Bronchial epithelial cell (primary cell): ENCODE measurements at regions not wholly inside any gene's neighbourhood (a gene's known extent, or its start where the extent isn't known, plus 50 kb on each side); places are given as distances from the start of the nearest gene placed in this dataset.
"Not testable (repeated sequence)": the region's sequence is repeated elsewhere in the genome, so short reads cannot be mapped to it uniquely, and the experiment has no call there.

ENCODE experiments used
- DNase-seq: peaks from one replicate; pipeline ENCODE4 v3.0.0-alpha.2; 2010; ENCODE audit warnings: low read depth
- FAIRE-seq: peaks from 2 replicates; lab custom pipeline; 2011; peaks lifted over from hg19 to GRCh38; lab: Jason Lieb, UNC
- H3K27me3 ChIP-seq: 2 replicates; pipeline ENCODE4 v1.5.1; 2011; ENCODE audit warnings: low read length; ENCODE audit not compliant: control insufficient read depth, insufficient read depth
- H3K36me3 ChIP-seq: 2 replicates; pipeline ENCODE4 v1.5.1; 2011; ENCODE audit warnings: low read length; ENCODE audit not compliant: control insufficient read depth, insufficient read depth
- H3K4me3 ChIP-seq: 2 replicates; pipeline ENCODE4 v1.5.1; 2011; ENCODE audit warnings: mild to moderate bottlenecking, low read depth, low read length, control low read depth
- CTCF ChIP-seq: IDR thresholded peaks from 2 replicates; pipeline ENCODE4 v1.5.1; 2011; ENCODE audit warnings: mild to moderate bottlenecking, moderate library complexity, low read length, control low read depth, inconsistent platforms; ENCODE audit not compliant: insufficient read depth, severe bottlenecking

DNA sequence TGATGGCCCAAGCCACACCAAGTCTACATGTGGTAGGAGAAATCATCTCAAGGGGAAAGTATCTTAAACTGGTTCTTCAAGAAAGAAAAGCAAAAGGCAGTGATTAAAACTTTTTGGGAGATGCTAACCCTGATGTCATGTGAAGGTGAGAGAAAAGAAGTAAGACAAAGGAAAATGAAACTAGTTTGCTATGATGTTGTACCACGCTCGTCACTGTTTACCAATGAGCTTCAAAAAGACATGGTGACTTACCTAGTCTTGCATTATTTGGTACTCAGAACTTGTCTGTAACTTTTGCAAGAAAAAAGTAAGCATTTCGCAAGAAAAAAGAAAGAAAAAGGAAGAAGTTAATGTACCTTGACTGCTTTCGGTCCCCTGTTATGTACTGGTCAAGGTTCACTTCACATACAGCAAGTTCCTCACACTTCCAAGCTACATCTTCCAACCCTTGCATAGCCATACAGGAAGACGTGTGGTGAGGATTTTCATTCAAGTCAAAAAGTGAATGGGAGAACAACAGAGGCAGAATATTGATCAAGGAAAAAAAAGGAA lies 739.3 kb downstream of the NR2F1-AS1 start:
- Histone ChIP-seq H3K36me3 (no peaks in the 10 kb centered on the region), H3K4me3 (no peak overlapping the region), H3K27me3 (no peaks in the 10 kb centered on the region)
- TF ChIP-seq CTCF, result no peak
- DNase-seq, result no peak
- FAIRE-seq, result peak; percentile 64

DNA sequence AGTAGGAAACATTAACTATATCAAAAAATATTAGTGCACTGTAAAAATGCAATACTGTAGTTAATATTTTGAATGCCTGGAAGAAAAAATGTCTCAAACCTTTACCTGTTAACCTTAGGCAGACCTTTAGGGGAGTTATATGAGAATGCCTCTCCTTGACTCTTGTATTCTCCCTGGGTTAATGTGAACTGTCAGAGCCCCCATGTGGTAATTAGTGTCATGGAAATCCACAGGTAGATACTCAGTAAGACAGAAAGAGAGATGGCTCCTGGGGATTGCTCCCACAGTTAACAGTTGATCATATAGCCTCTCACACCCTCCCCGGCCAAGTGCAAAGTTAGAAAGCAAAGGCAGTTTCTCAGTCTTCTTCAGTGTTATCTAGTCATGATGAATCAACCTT lies 742.8 kb downstream of the NR2F1-AS1 start:
- no peak overlapping the region for H3K4me3 ChIP-seq
- TF ChIP-seq CTCF, result peak; percentile 43
- DNase-seq (peak; percentile 57), FAIRE-seq (no peak)
- no peaks in the 10 kb centered on the region for H3K27me3 ChIP-seq
- no peaks in the 10 kb centered on the region for H3K36me3 ChIP-seq

DNA sequence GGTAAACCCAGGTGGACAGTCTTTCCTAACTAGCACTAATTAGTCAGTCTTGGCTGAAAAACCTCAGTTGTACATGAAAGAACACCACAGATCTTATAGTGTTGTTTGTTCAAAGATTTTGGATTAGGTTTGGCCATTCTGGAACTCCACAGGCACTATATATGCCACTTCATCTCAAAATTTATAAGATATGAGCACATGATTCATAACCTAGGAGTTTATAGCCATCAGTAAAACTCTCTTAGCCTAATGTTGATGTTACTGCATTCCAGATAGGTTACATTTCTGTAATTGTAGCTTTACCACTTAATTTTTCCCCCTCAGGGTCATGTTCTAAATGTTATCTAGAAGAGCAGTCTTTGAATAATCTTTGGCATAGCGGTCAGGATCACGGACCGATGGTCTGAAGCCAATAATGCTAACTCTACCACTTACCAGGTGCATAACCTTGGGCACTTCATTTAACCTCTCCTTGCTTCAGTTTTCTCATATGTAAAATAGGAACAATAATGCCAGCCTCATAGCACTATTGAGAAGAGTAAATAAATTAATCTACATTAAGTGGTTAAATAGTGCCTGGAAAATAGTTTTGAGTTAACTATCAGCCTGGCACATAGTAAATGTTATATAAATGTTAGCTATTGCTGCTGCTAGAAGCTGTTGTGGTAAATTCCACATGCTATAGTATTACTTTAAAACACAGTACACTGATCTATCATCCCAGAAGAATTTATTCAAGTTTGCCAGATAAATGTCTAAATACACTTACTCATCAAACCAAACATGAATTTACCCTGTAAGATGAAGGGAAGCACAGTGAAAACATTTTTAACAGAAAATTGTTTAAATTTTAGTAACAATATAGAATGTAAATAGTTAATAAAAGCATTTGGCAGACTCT lies 743.9 kb downstream of the NR2F1-AS1 start:
- no peak for TF ChIP-seq CTCF
- Histone ChIP-seq H3K4me3 (no peak overlapping the region), H3K36me3 (no peaks in the 10 kb centered on the region), H3K27me3 (no peaks in the 10 kb centered on the region)
- no peak for FAIRE-seq
- no peak for DNase-seq

DNA sequence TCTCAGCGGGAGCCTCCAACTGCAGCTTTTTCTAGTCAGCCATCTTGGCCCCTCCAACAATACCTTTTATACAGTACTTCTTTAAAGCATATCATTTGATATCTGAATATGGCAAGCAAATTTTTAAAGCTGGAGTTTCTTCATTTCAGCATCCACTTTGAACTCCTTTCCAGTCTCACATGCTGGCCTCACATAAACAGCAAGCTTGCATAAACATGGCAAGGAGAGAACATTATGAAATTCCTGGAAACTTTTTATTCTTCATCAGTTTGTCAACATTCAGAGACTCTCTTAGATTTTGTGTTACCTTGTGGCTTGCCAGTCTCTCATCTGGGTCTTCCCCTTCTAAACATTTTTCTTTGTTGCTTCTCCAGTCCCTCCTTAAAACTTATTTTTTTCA lies 745.3 kb downstream of the NR2F1-AS1 start:
- no peak for FAIRE-seq
- no peaks in the 10 kb centered on the region for H3K36me3 ChIP-seq
- H3K27me3 ChIP-seq, result no peaks in the 10 kb centered on the region
- TF ChIP-seq CTCF, result no peak
- no peak for DNase-seq
- no peak overlapping the region for H3K4me3 ChIP-seq

GRCh38 chr5:92823551-92823950 lies 757.5 kb downstream of the NR2F1-AS1 start:
- not testable (repeated sequence) for H3K27me3 ChIP-seq, FAIRE-seq, DNase-seq, H3K4me3 ChIP-seq, H3K36me3 ChIP-seq

- no peak for FAIRE-seq
- H3K27me3 ChIP-seq, result no peaks in the 10 kb centered on the region
- TF ChIP-seq CTCF, result no peak
- no peak overlapping the region for H3K4me3 ChIP-seq
- no peak for DNase-seq
- no peaks in the 10 kb centered on the region for H3K36me3 ChIP-seq
Observed at GRCh38 chr5:92822183-92822582, 758.8 kb downstream of the NR2F1-AS1 start.
